Gastrocnemius medialis (tissue), 4 donors: ENCODE measurements at regions not wholly inside any gene's neighbourhood (a gene's known extent, or its start where the extent isn't known, plus 50 kb on each side); places are given as distances from the start of the nearest gene placed in this dataset.

ENCODE experiments used
- CTCF ChIP-seq, 5 experiments: fragments of 450-650 bp in 3 of 5; fragments of 200-600 bp in 2 of 5; sonication (generic) in 2 of 5; IDR thresholded peaks in 4 of 5; conservative IDR thresholded peaks in 1 of 5; 1 replicate in 4 of 5; 2 replicates in 1 of 5; pipeline ENCODE4 v1.5.1; 2016 to 2019; ENCODE audit warnings: antibody characterized with exemption in 5 of 5, mild to moderate bottlenecking in 3 of 5, moderate library complexity in 3 of 5
- POLR2A ChIP-seq, 2 donors: fragments of 450-650 bp; IDR thresholded peaks; one replicate each; pipeline ENCODE4 v1.6.1; 2017; ENCODE audit warnings: antibody characterized with exemption in 2 of 2, mild to moderate bottlenecking in 2 of 2, moderate library complexity in 2 of 2

- TF ChIP-seq CTCF (IDR thresholded peaks at IDR 0.05 in 4 of 5, conservative IDR thresholded peaks at IDR 0.05 in 1 of 5) (no peak), POLR2A (IDR thresholded peaks at IDR 0.05) (no peak)
These were observed 93.0 kb upstream of the ANK2 start for GRCh38 chr4:112956484-112956896.
